ENCODE measurements at regions not wholly inside any gene's neighbourhood (a gene's known extent, or its start where the extent isn't known, plus 50 kb on each side); places are given as distances from the start of the nearest gene placed in this dataset.

GRCh38 chr13:90374168-90374567, 973.3 kb upstream of the MIR17HG start:
- intact Hi-C loops (cut with micrococcal nuclease) = no loop called here
- no peak for TF ChIP-seq CTCF (IDR thresholded peaks at IDR 0.05; ENCODE audit: borderline replicate concordance)
- Histone ChIP-seq H3K9me3 (replicated peaks) (peaks cover 4% of the 10 kb centered on the region), H3K27ac (replicated peaks) (no peak overlapping the region), H3K27me3 (ENCODE audit: low read depth) (no peaks in the 10 kb centered on the region), H3K36me3 (no peaks in the 10 kb centered on the region), H3K4me3 (no peak overlapping the region), H3K4me1 (no peaks in the 10 kb centered on the region)
- DNase-seq = no peak

GRCh38 chr13:90375851-90376250, 971.6 kb upstream of the MIR17HG start:
- H3K27me3 ChIP-seq (ENCODE audit: low read depth) = no peaks in the 10 kb centered on the region
- intact Hi-C loops (cut with micrococcal nuclease) = no loop called here
- no peaks in the 10 kb centered on the region for H3K4me1 ChIP-seq
- no peak overlapping the region for H3K4me3 ChIP-seq
- H3K36me3 ChIP-seq = no peaks in the 10 kb centered on the region
- H3K27ac ChIP-seq (replicated peaks) = no peak overlapping the region
- DNase-seq = no peak
- peaks cover 4% of the 10 kb centered on the region for H3K9me3 ChIP-seq (replicated peaks)
- TF ChIP-seq CTCF (IDR thresholded peaks at IDR 0.05; ENCODE audit: borderline replicate concordance) = no peak

GRCh38 chr13:90382425-90382824, 965.1 kb upstream of the MIR17HG start:
- H3K27ac ChIP-seq (replicated peaks) = no peak overlapping the region
- no peaks in the 10 kb centered on the region for H3K4me1 ChIP-seq
- TF ChIP-seq CTCF (IDR thresholded peaks at IDR 0.05; ENCODE audit: borderline replicate concordance) = no peak
- no peaks in the 10 kb centered on the region for H3K9me3 ChIP-seq (replicated peaks)
- DNase-seq = no peak
- intact Hi-C loops (cut with micrococcal nuclease) = no loop called here
- no peaks in the 10 kb centered on the region for H3K36me3 ChIP-seq
- H3K4me3 ChIP-seq = no peak overlapping the region
- no peaks in the 10 kb centered on the region for H3K27me3 ChIP-seq (ENCODE audit: low read depth)

GRCh38 chr13:90385781-90386489, 961.6 kb upstream of the MIR17HG start:
- no peak for DNase-seq
- no peak for TF ChIP-seq CTCF (IDR thresholded peaks at IDR 0.05; ENCODE audit: borderline replicate concordance)
- Histone ChIP-seq H3K4me1 (no peaks in the 10 kb centered on the region), H3K27ac (replicated peaks) (no peak overlapping the region), H3K27me3 (ENCODE audit: low read depth) (no peaks in the 10 kb centered on the region), H3K4me3 (no peak overlapping the region), H3K36me3 (no peaks in the 10 kb centered on the region), H3K9me3 (replicated peaks) (peaks cover 16% of the 10 kb centered on the region)
- intact Hi-C loops (cut with micrococcal nuclease) = no loop called here

GRCh38 chr13:90388887-90389452, 958.5 kb upstream of the MIR17HG start:
- no peak for DNase-seq
- Histone ChIP-seq H3K27me3 (ENCODE audit: low read depth) (no peaks in the 10 kb centered on the region), H3K4me1 (no peaks in the 10 kb centered on the region), H3K9me3 (replicated peaks) (peaks cover 26% of the 10 kb centered on the region), H3K4me3 (no peak overlapping the region), H3K27ac (replicated peaks) (no peak overlapping the region), H3K36me3 (no peaks in the 10 kb centered on the region)
- intact Hi-C loops (cut with micrococcal nuclease) = no loop called here
- no peak for TF ChIP-seq CTCF (IDR thresholded peaks at IDR 0.05; ENCODE audit: borderline replicate concordance)

All from left ventricle myocardium inferior (tissue), 1 donor.